GM03348 (cell line): ENCODE measurements at regions not wholly inside any gene's neighbourhood (a gene's known extent, or its start where the extent isn't known, plus 50 kb on each side); places are given as distances from the start of the nearest gene placed in this dataset.
"Not testable (repeated sequence)": the region's sequence is repeated elsewhere in the genome, so short reads cannot be mapped to it uniquely, and the experiment has no call there.

ENCODE experiments used
- DNase-seq: peaks from one replicate; pipeline ENCODE4 v3.0.0; 2012; ENCODE audit warnings: low spot score

- DNase-seq, result peak; percentile 69
Observed at GRCh38 chr12:47307680-47308399, 228.1 kb upstream of the AMIGO2 start.

DNA sequence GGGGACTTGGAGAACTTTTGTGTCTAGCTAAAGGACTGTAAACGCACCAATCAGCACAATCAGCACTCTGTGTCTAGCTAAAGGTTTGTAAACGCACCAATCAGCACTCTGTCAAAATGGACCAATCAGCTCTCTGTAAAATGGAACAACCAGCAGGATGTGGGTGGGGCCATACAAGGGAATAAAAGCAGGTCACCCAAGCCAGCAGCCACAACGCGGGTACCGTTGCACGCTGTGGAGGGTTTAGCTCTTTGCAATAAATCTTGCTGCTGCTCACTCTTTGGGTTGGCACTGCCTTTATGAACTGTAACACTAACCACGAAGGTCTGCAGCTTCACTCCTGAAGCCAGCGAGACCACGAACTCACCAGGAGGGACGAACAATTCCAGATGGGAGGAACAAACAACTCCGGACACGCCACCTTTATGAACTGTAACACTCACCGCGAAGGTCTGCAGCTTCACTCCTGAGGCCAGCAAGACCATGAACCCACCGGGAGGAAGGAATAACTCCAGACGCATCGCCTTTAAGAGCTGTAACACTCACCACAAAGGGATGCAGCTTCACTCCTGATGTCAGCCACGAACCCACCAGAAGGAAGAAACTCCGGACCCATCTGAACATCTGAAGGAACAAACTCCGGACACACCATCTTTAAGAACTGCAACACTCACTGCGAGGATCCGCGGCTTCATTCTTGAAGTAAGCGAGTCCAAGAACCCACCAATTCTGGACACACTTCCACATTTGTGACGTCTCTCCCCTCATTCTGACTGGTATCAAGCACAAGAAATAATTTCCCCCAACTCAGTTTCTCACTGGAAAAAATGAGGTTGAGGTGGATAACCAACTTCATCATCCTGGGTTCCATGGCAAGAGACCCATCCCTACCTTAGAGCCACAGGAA lies 227.3 kb upstream of the AMIGO2 start:
- DNase-seq, result not testable (repeated sequence)

- no peak for DNase-seq
Observed at GRCh38 chr12:47306130-47306529, 226.4 kb upstream of the AMIGO2 start.

GRCh38 chr12:47305464-47305863 lies 225.7 kb upstream of the AMIGO2 start:
- no peak for DNase-seq

GRCh38 chr12:47303995-47304560 lies 224.3 kb upstream of the AMIGO2 start:
- DNase-seq, result no peak

DNA sequence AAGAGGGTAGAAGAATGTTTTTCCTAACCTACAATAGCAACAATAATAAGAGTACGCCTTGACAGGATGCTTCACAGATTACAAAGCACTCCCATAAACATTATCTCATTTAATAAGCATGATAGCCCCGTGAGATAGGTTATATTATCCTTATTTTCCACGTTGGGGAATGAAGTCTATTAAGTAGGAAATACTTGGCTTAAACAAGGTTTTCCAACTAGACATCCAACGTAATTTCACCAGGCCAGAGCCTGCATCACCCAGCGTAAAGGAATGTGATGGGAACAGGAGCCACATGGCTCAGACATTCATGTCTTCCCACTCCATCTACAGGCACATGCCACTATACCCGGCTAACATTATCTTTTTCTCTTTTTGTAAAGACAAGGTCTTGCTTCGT lies 223.4 kb upstream of the AMIGO2 start:
- no peak for DNase-seq

GRCh38 chr12:47302111-47302671 lies 222.4 kb upstream of the AMIGO2 start:
- no peak for DNase-seq

DNA sequence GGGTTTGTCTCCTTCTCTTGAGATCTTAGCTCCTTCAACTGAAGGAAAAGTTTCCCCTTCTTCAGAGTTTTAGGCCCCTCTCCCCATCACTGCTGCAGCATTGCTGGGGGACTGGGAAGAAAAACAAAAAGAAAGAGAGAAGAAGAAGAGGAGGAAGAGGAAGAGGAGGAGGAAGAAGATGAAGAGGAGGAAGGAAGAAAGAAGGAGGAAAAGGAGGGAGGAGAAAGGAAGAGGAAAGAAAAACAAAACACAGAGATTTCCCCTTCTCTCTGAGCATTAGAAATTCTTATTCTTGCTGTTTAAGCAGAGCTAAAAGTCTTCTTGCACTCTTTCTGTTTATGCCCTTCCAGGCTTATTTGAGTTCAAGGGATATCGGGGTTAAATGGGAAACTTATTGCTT lies 219.8 kb upstream of the AMIGO2 start:
- DNase-seq, result no peak

- DNase-seq, result no peak
Observed at GRCh38 chr12:47297993-47298392, 218.2 kb upstream of the AMIGO2 start.

GRCh38 chr12:47296828-47297227 lies 217.1 kb upstream of the AMIGO2 start:
- no peak for DNase-seq

DNA sequence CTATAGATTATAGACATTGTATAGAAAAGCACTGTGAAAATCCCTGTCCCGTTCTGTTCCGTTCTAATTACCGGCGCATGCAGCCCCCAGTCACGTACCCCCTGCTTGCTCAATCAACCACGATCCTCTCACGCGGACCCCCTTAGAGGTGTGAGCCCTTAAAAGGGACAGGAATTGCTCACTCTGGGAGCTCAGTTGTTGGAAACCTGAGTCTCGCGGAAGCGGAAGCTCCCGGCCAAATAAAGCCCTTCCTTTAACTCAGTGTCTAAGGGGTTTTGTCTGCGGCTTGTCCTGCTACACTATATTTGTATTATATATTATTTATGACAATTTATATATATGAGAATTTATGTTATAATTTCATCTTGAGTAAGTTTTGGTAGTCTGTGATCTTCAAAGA lies 213.6 kb upstream of the AMIGO2 start:
- DNase-seq, result no peak

GRCh38 chr12:47286676-47287075 lies 206.9 kb upstream of the AMIGO2 start:
- no peak for DNase-seq
